ENCODE measurements at regions not wholly inside any gene's neighbourhood (a gene's known extent, or its start where the extent isn't known, plus 50 kb on each side); places are given as distances from the start of the nearest gene placed in this dataset.

- Histone ChIP-seq H3K27ac (no peak overlapping the region), H3K4me1 (replicated peaks) (no peaks in the 10 kb centered on the region), H3K4me3 (no peak overlapping the region), H3K9me3 (no peaks in the 10 kb centered on the region), H3K27me3 (replicated peaks; ENCODE audit: insufficient read depth) (no peaks in the 10 kb centered on the region), H3K36me3 (no peaks in the 10 kb centered on the region)
- 43% methylated on average over 1 of the region's 1 CpG for WGBS
- intact Hi-C loops (cut with DNase I) = no loop called here
- TF ChIP-seq POLR2AphosphoS5 (IDR thresholded peaks at IDR 0.05) (no peak), CTCF (IDR thresholded peaks at IDR 0.05) (no peak), POLR2A (IDR thresholded peaks at IDR 0.05) (no peak)
- no peak for DNase-seq (ENCODE audit: low spot score)
Measured at GRCh38 chr10:62459072-62459471, 84.9 kb downstream of the ZNF365 start.

- Histone ChIP-seq H3K27me3 (replicated peaks; ENCODE audit: insufficient read depth) (no peaks in the 10 kb centered on the region), H3K27ac (no peak overlapping the region), H3K4me3 (no peak overlapping the region), H3K36me3 (no peaks in the 10 kb centered on the region), H3K9me3 (no peaks in the 10 kb centered on the region), H3K4me1 (replicated peaks) (no peaks in the 10 kb centered on the region)
- intact Hi-C loops (cut with DNase I) = no loop called here
- DNase-seq (ENCODE audit: low spot score) = no peak
- TF ChIP-seq POLR2A (IDR thresholded peaks at IDR 0.05) (no peak), CTCF (IDR thresholded peaks at IDR 0.05) (no peak), POLR2AphosphoS5 (IDR thresholded peaks at IDR 0.05) (no peak)
- 100% methylated on average over 3 of the region's 3 CpGs for WGBS
Measured at GRCh38 chr10:62459500-62459899, 85.3 kb downstream of the ZNF365 start.

GRCh38 chr10:62460393-62460792 is 86.2 kb downstream of the ZNF365 start:
- Histone ChIP-seq H3K4me3 (no peak overlapping the region), H3K9me3 (no peaks in the 10 kb centered on the region), H3K4me1 (replicated peaks) (no peaks in the 10 kb centered on the region), H3K36me3 (no peaks in the 10 kb centered on the region), H3K27me3 (replicated peaks; ENCODE audit: insufficient read depth) (no peaks in the 10 kb centered on the region), H3K27ac (no peak overlapping the region)
- WGBS = 89% methylated on average over 2 of the region's 2 CpGs
- DNase-seq (ENCODE audit: low spot score) = no peak
- intact Hi-C loops (cut with DNase I) = no loop called here
- no peak for TF ChIP-seq CTCF (IDR thresholded peaks at IDR 0.05)
- no peak for TF ChIP-seq POLR2AphosphoS5 (IDR thresholded peaks at IDR 0.05)
- TF ChIP-seq POLR2A (IDR thresholded peaks at IDR 0.05) = no peak

GRCh38 chr10:62461120-62461519 is 87.0 kb downstream of the ZNF365 start:
- Histone ChIP-seq H3K4me3 (no peak overlapping the region), H3K27ac (no peak overlapping the region)

More at GRCh38 chr10:62461120-62461519, 87.0 kb downstream of the ZNF365 start:
- no peak for DNase-seq (ENCODE audit: low spot score)
- no peaks in the 10 kb centered on the region for H3K27me3 ChIP-seq (replicated peaks; ENCODE audit: insufficient read depth)
- TF ChIP-seq CTCF (IDR thresholded peaks at IDR 0.05) = no peak
- TF ChIP-seq POLR2AphosphoS5 (IDR thresholded peaks at IDR 0.05) = no peak
- no peak for TF ChIP-seq POLR2A (IDR thresholded peaks at IDR 0.05)
- H3K36me3 ChIP-seq = no peaks in the 10 kb centered on the region
- H3K4me1 ChIP-seq (replicated peaks) = no peaks in the 10 kb centered on the region
- 75% methylated on average over 8 of the region's 8 CpGs for WGBS
- intact Hi-C loops (cut with DNase I) = no loop called here
- H3K9me3 ChIP-seq = no peaks in the 10 kb centered on the region
